ENCODE measurements at regions not wholly inside any gene's neighbourhood (a gene's known extent, or its start where the extent isn't known, plus 50 kb on each side); places are given as distances from the start of the nearest gene placed in this dataset.

- Histone ChIP-seq H3K36me3 (ENCODE audit: insufficient read depth in 1 of 2, low read depth in 1 of 2) (no peaks in the 10 kb centered on the region), H3K27ac (no peak overlapping the region), H3K9me3 (no peaks in the 10 kb centered on the region), H3K4me3 (no peak overlapping the region), H3K27me3 (ENCODE audit: insufficient read depth in 3 of 3, low read length in 2 of 3) (peaks cover 0 to 4% (median 0%) of the 10 kb centered on the region in 3 donors), H3K4me1 (no peaks in the 10 kb centered on the region)
- intact Hi-C loops (cut with DNase I), result no loop called here
- TF ChIP-seq CTCF (IDR thresholded peaks at IDR 0.05), result no peak
- peak; percentile 43 to 69 (median 64) for ATAC-seq
- no peak for DNase-seq
- WGBS, 3 donors, result 26 to 49% (median 29%) methylated on average over 9 of the region's 9 CpGs
Measured at GRCh38 chr14:93870377-93870776, 56.8 kb upstream of the FAM181A start.

- Histone ChIP-seq H3K27ac (no peak overlapping the region), H3K4me3 (no peak overlapping the region), H3K27me3 (ENCODE audit: insufficient read depth in 3 of 3, low read length in 2 of 3) (peaks cover 0 to 4% (median 0%) of the 10 kb centered on the region in 3 donors), H3K4me1 (no peaks in the 10 kb centered on the region), H3K36me3 (ENCODE audit: insufficient read depth in 1 of 2, low read depth in 1 of 2) (no peaks in the 10 kb centered on the region), H3K9me3 (no peaks in the 10 kb centered on the region)
- intact Hi-C loops (cut with DNase I), result no loop called here
- ATAC-seq (no peak), DNase-seq (no peak)
- TF ChIP-seq CTCF (IDR thresholded peaks at IDR 0.05), result no peak
- WGBS, 3 donors, result 67 to 77% (median 71%) methylated on average over 2 of the region's 2 CpGs
Measured at GRCh38 chr14:93869427-93869826, 57.7 kb upstream of the FAM181A start.

GRCh38 chr14:93868165-93868564 lies 59.0 kb upstream of the FAM181A start:
- no peak for TF ChIP-seq CTCF (IDR thresholded peaks at IDR 0.05)
- WGBS, 3 donors, result 73 to 87% (median 85%) methylated on average over 4 of the region's 4 CpGs

GRCh38 chr14:93862265-93862664 lies 64.9 kb upstream of the FAM181A start:
- H3K27me3 ChIP-seq (ENCODE audit: insufficient read depth in 3 of 3, low read length in 2 of 3), result no peaks in the 10 kb centered on the region
- ATAC-seq (no peak), DNase-seq (no peak)
- H3K4me1 ChIP-seq, result peaks cover 12% of the 10 kb centered on the region
- WGBS, 3 donors, result 60 to 66% (median 61%) methylated on average over 3 of the region's 3 CpGs
- no peak overlapping the region for H3K4me3 ChIP-seq
- no peak overlapping the region for H3K27ac ChIP-seq
- no peak for TF ChIP-seq CTCF (IDR thresholded peaks at IDR 0.05)
- intact Hi-C loops (cut with DNase I), result no loop called here
- H3K9me3 ChIP-seq, result no peaks in the 10 kb centered on the region
- H3K36me3 ChIP-seq (ENCODE audit: insufficient read depth in 1 of 2, low read depth in 1 of 2), result no peaks in the 10 kb centered on the region

More at GRCh38 chr14:93868165-93868564, 59.0 kb upstream of the FAM181A start:
- Histone ChIP-seq H3K4me3 (no peak overlapping the region), H3K27me3 (ENCODE audit: insufficient read depth in 3 of 3, low read length in 2 of 3) (peaks cover 0 to 4% (median 0%) of the 10 kb centered on the region in 3 donors), H3K36me3 (ENCODE audit: insufficient read depth in 1 of 2, low read depth in 1 of 2) (no peaks in the 10 kb centered on the region), H3K9me3 (no peaks in the 10 kb centered on the region), H3K4me1 (no peaks in the 10 kb centered on the region), H3K27ac (no peak overlapping the region)
- intact Hi-C loops (cut with DNase I), result no loop called here
- no peak for ATAC-seq
- no peak for DNase-seq

GRCh38 chr14:93861836-93862235 lies 65.3 kb upstream of the FAM181A start:
- TF ChIP-seq CTCF (IDR thresholded peaks at IDR 0.05), result no peak
- ATAC-seq (no peak), DNase-seq (no peak)
- Histone ChIP-seq H3K4me3 (no peak overlapping the region), H3K4me1 (peaks cover 15% of the 10 kb centered on the region), H3K27me3 (ENCODE audit: insufficient read depth in 3 of 3, low read length in 2 of 3) (no peaks in the 10 kb centered on the region), H3K9me3 (no peaks in the 10 kb centered on the region), H3K27ac (no peak overlapping the region), H3K36me3 (ENCODE audit: insufficient read depth in 1 of 2, low read depth in 1 of 2) (no peaks in the 10 kb centered on the region)
- WGBS, 3 donors, result 59 to 71% (median 61%) methylated on average over 5 of the region's 5 CpGs
- intact Hi-C loops (cut with DNase I), result no loop called here
